ENCODE measurements at regions not wholly inside any gene's neighbourhood (a gene's known extent, or its start where the extent isn't known, plus 50 kb on each side); places are given as distances from the start of the nearest gene placed in this dataset.

DNA sequence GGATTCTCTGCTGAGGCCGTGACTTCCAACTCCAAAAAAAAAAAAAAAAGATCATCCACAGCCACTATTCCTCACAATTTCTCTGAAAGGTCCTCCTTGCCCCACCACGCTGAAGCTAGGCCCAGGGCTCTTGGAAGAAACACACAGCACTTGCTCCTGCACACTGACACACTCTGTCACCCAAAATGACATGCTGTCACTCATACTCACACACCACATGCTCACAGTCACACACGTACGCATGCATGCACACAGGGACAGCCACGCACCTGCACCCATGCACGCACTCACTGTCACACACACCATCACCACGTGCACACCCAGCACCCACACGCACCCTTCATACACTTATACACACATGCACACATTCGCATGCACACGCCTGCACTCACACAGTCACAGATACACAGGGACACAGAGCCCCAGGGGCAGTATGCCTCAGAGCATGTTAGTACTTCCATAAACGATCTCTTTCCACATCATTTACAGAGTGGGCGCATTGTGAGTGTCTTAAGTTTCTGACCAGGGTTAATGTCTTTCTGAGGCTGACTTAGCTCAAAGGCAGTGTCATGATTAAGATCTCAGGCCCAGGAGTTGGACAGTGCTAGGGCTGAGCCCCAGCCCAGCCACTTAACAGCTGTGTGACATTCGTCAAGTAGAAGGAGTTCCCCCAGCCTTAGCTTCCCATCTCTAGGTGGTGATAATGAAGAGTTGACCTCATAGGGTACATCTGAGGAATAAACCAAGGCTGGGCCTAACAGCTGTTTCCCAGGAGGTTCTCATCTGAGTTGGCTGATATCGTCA lies 93.4 kb downstream of the GLI2 start:
- TF ChIP-seq EP300 (IDR thresholded peaks at IDR 0.05) (no peak), POLR2AphosphoS5 (IDR thresholded peaks at IDR 0.05) (no peak), POLR2A (IDR thresholded peaks at IDR 0.05) (no peak)
- TF ChIP-seq, protein P1, sequence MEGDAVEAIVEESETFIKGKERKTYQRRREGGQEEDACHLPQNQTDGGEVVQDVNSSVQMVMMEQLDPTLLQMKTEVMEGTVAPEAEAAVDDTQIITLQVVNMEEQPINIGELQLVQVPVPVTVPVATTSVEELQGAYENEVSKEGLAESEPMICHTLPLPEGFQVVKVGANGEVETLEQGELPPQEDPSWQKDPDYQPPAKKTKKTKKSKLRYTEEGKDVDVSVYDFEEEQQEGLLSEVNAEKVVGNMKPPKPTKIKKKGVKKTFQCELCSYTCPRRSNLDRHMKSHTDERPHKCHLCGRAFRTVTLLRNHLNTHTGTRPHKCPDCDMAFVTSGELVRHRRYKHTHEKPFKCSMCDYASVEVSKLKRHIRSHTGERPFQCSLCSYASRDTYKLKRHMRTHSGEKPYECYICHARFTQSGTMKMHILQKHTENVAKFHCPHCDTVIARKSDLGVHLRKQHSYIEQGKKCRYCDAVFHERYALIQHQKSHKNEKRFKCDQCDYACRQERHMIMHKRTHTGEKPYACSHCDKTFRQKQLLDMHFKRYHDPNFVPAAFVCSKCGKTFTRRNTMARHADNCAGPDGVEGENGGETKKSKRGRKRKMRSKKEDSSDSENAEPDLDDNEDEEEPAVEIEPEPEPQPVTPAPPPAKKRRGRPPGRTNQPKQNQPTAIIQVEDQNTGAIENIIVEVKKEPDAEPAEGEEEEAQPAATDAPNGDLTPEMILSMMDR (IDR thresholded peaks at IDR 0.05): no peak
- H3K9me3 ChIP-seq: no peaks in the 10 kb centered on the region
- DNase-seq (no peak), ATAC-seq (ENCODE audit: low FRiP score in 2 of 2) (no peak)
- peaks cover 0 to 6% (median 1%) of the 10 kb centered on the region in 4 donors for H3K4me1 ChIP-seq
- H3K36me3 ChIP-seq: no peaks in the 10 kb centered on the region
- H3K27me3 ChIP-seq: no peaks in the 10 kb centered on the region
- WGBS, 2 donors: 92 to 93% methylated on average over 14 of the region's 14 CpGs
- no peak overlapping the region for H3K27ac ChIP-seq
- H3K4me3 ChIP-seq: no peak overlapping the region

DNA sequence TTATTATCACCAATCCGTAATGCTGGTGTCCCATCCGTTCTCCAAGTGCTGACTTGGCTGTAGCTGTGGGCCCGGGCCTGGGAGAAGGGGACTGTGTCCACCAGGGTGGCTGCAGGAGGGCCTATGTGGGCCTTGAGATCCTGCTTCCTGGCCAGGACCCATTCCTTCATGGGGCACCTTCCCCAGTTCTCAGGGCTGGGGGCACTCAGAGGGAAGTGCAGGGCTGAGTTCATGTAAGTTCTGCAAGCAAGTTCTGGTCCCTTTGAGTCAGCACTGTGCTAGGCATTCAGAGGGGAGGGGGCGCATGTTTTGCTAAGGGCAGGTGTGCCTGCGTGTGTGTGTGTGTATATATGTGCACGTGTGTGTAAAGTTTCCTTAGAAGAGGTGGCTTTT lies 94.0 kb downstream of the GLI2 start:
- WGBS, 2 donors: 87 to 100% methylated on average over 4 to 6 of the region's 6 CpGs
- TF ChIP-seq POLR2A (IDR thresholded peaks at IDR 0.05) (no peak), EP300 (IDR thresholded peaks at IDR 0.05) (no peak), POLR2AphosphoS5 (IDR thresholded peaks at IDR 0.05) (no peak)
- TF ChIP-seq, protein P1 (IDR thresholded peaks at IDR 0.05): no peak
- no peak for DNase-seq

DNA sequence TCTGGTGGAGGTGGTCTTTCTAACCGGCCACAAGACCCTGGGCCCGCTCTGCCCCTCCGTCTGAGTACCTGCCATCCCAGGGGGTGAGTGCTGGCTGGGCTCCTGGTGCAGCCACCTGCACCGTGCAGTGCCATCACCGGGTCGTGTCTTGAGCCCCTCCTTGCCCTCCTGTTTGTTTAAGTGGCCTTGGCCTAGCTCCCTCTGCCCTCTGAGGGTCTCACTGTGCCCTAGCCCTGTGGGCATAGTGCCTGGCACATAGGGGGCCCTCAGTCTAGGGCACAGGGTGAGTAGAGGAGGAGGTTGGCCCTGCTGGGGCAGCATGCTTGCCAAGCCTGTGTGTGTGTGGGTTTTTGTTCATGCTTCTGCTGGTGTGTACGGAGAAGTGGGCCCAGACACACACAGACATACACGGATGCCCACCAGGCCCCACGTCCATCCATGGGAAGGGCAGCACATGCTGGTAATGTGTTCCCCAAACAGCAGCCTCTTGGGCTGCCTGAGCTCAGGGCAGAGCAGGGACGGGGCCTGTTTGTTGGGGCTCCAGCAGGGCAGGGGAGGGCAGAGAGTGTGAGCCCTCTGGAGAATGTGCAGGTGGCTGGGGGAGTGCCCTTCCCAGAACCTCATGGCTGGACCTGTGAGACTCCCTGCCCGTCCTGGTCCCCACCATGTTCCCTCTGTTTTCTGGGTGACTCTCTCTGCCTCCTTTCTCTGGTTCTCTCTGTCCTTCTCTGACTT lies 94.6 kb downstream of the GLI2 start:
- H3K4me1 ChIP-seq: peaks cover 0 to 6% (median 1%) of the 10 kb centered on the region in 4 donors
- ATAC-seq (ENCODE audit: low FRiP score in 2 of 2) (no peak), DNase-seq (no peak)
- no peak overlapping the region for H3K27ac ChIP-seq
- H3K27me3 ChIP-seq: no peaks in the 10 kb centered on the region
- no peaks in the 10 kb centered on the region for H3K9me3 ChIP-seq
- WGBS, 2 donors: 91 to 93% methylated on average over 8 to 11 of the region's 11 CpGs
- no peaks in the 10 kb centered on the region for H3K36me3 ChIP-seq
- H3K4me3 ChIP-seq: no peak overlapping the region
- TF ChIP-seq POLR2AphosphoS5 (IDR thresholded peaks at IDR 0.05) (no peak), EP300 (IDR thresholded peaks at IDR 0.05) (no peak), POLR2A (IDR thresholded peaks at IDR 0.05) (no peak)
- TF ChIP-seq, protein P1 (IDR thresholded peaks at IDR 0.05): no peak

More for the DNA sequence above, 94.0 kb downstream of the GLI2 start:
- H3K9me3 ChIP-seq: no peaks in the 10 kb centered on the region
- no peaks in the 10 kb centered on the region for H3K36me3 ChIP-seq
- H3K4me1 ChIP-seq: peaks cover 0 to 6% (median 1%) of the 10 kb centered on the region in 4 donors
- no peak overlapping the region for H3K27ac ChIP-seq
- H3K4me3 ChIP-seq: no peak overlapping the region
- no peaks in the 10 kb centered on the region for H3K27me3 ChIP-seq
- ATAC-seq (ENCODE audit: low FRiP score in 2 of 2): no peak

DNA sequence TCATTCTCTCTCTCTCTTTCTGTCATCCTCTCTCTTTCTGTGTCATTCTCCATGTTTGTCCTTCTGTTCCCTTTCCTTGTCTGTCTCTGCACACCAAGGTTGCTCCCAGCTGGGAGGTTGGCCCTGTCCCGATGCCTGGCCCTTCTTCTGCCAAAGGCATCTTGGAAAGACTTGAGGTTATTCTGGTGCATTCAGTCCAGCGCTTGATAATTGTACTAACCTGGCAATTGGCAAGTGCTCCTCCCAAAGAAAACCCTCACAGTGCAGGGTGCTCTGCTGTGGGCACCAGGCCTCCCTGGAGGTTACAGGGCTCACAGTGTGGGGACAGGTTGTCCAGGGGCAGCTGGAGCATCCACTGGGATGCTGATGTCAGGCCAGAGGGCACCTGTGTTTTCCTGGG lies 95.4 kb downstream of the GLI2 start:
- no peak overlapping the region for H3K4me3 ChIP-seq
- ATAC-seq (ENCODE audit: low FRiP score in 2 of 2): no peak
- no peak overlapping the region for H3K27ac ChIP-seq
- no peaks in the 10 kb centered on the region for H3K27me3 ChIP-seq
- TF ChIP-seq POLR2AphosphoS5 (IDR thresholded peaks at IDR 0.05) (no peak), EP300 (IDR thresholded peaks at IDR 0.05) (no peak), POLR2A (IDR thresholded peaks at IDR 0.05) (no peak)
- TF ChIP-seq, protein P1 (IDR thresholded peaks at IDR 0.05): no peak
- H3K36me3 ChIP-seq: no peaks in the 10 kb centered on the region
- DNase-seq: no peak
- peaks cover 0 to 6% (median 1%) of the 10 kb centered on the region in 4 donors for H3K4me1 ChIP-seq
- H3K9me3 ChIP-seq: no peaks in the 10 kb centered on the region
- 73 to 79% methylated on average over 2 of the region's 2 CpGs for WGBS, 2 donors

All from upper lobe of left lung (tissue), 6 donors.